ENCODE measurements at regions not wholly inside any gene's neighbourhood (a gene's known extent, or its start where the extent isn't known, plus 50 kb on each side); places are given as distances from the start of the nearest gene placed in this dataset.

GRCh38 chr11:128361451-128362020 is 225.8 kb downstream of the ETS1 start:
- no peak for DNase-seq

GRCh38 chr11:128359515-128359914 is 227.8 kb downstream of the ETS1 start:
- no peak for DNase-seq

GRCh38 chr11:128357073-128357472 is 230.3 kb downstream of the ETS1 start:
- DNase-seq, result no peak

GRCh38 chr11:128355558-128355957 is 231.8 kb downstream of the ETS1 start:
- DNase-seq, result no peak

- no peak for DNase-seq
Observed at GRCh38 chr11:128354476-128354875, 232.9 kb downstream of the ETS1 start.

- DNase-seq, result no peak
Observed at GRCh38 chr11:128351168-128351567, 236.2 kb downstream of the ETS1 start.

- DNase-seq, result no peak
Observed at GRCh38 chr11:128349650-128350299, 237.6 kb downstream of the ETS1 start.

- peak; percentile 72 for DNase-seq
Observed at GRCh38 chr11:128346804-128347203, 240.6 kb downstream of the ETS1 start.

GRCh38 chr11:128345316-128345715 is 242.0 kb downstream of the ETS1 start:
- DNase-seq, result no peak

GRCh38 chr11:128343870-128344269 is 243.5 kb downstream of the ETS1 start:
- peak; percentile 60 for DNase-seq

GRCh38 chr11:128343135-128343514 is 244.2 kb downstream of the ETS1 start:
- no peak for DNase-seq

GRCh38 chr11:128342511-128343134 is 244.7 kb downstream of the ETS1 start:
- DNase-seq, result peak; percentile 86

GRCh38 chr11:128341280-128342248 is 245.8 kb downstream of the ETS1 start:
- peak; percentile 66 for DNase-seq

- no peak for DNase-seq
Observed at GRCh38 chr11:128339792-128340191, 247.6 kb downstream of the ETS1 start.

- DNase-seq, result no peak
Observed at GRCh38 chr11:128338811-128339210, 248.5 kb downstream of the ETS1 start.

- no peak for DNase-seq
Observed at GRCh38 chr11:128336203-128336602, 251.2 kb downstream of the ETS1 start.

GRCh38 chr11:128335729-128336128 is 251.6 kb downstream of the ETS1 start:
- DNase-seq, result no peak

- DNase-seq, result no peak
Observed at GRCh38 chr11:128334311-128335044, 252.9 kb downstream of the ETS1 start.

- DNase-seq, result no peak
Observed at GRCh38 chr11:128331317-128331716, 256.0 kb downstream of the ETS1 start.

- no peak for DNase-seq
Observed at GRCh38 chr11:128330203-128330602, 257.2 kb downstream of the ETS1 start.

GRCh38 chr11:128328955-128329551 is 258.3 kb downstream of the ETS1 start:
- peak; percentile 56 for DNase-seq

GRCh38 chr11:128327274-128327673 is 260.1 kb downstream of the ETS1 start:
- DNase-seq, result no peak
